GM23338 (cell line): ENCODE measurements at regions not wholly inside any gene's neighbourhood (a gene's known extent, or its start where the extent isn't known, plus 50 kb on each side); places are given as distances from the start of the nearest gene placed in this dataset.

Experiments
- ATAC-seq: fragments of 200-7000 bp; cut with Tn5 transposase; 3 replicates; pipeline ENCODE4 v1.9.1; 2020
- DNase-seq: peaks from one replicate; pipeline ENCODE4 v3.0.0-alpha.2; 2015; ENCODE audit warnings: low spot score
- H2AFZ ChIP-seq: fragments of 200-600 bp; sonication (generic); 2 replicates; pipeline ENCODE4 v1.8.0; 2016; ENCODE audit warnings: antibody characterized with exemption, mild to moderate bottlenecking, moderate library complexity
- H3F3A ChIP-seq: fragments of 200-600 bp; sonication (generic); replicated peaks from 2 replicates; pipeline ENCODE4 v1.8.0; 2017; ENCODE audit warnings: antibody characterized with exemption, mixed run types, low read depth
- H3K27ac ChIP-seq: fragments of 200-600 bp; sonication (generic); 2 replicates; pipeline ENCODE4 v1.6.1; 2016; ENCODE audit warnings: low read depth
- H3K27me3 ChIP-seq: fragments of 200-600 bp; sonication (generic); 2 replicates; pipeline ENCODE4 v1.8.0; 2016; ENCODE audit warnings: mild to moderate bottlenecking, mixed run types, moderate library complexity; ENCODE audit not compliant: insufficient read depth
- H3K36me3 ChIP-seq: fragments of 200-600 bp; sonication (generic); 2 replicates; pipeline ENCODE4 v1.8.0; 2016; ENCODE audit warnings: mild to moderate bottlenecking; ENCODE audit not compliant: insufficient read depth
- H3K4me1 ChIP-seq: fragments of 200-600 bp; sonication (generic); 2 replicates; pipeline ENCODE4 v1.8.0; 2016; ENCODE audit warnings: mild to moderate bottlenecking, moderate library complexity; ENCODE audit not compliant: insufficient read depth
- H3K4me2 ChIP-seq: fragments of 200-600 bp; sonication (generic); 2 replicates; pipeline ENCODE4 v1.7.1; 2017; ENCODE audit warnings: mixed run types
- H3K4me3 ChIP-seq: fragments of 200-600 bp; sonication (generic); 2 replicates; pipeline ENCODE4 v1.6.1; 2016; ENCODE audit warnings: mixed run types
- H3K79me2 ChIP-seq: fragments of 200-600 bp; sonication (generic); replicated peaks from 2 replicates; pipeline ENCODE4 v1.8.0; 2017; ENCODE audit warnings: mild to moderate bottlenecking; ENCODE audit not compliant: insufficient read depth
- H3K9me2 ChIP-seq: fragments of 200-600 bp; sonication (generic); 2 replicates; pipeline ENCODE4 v1.8.0; 2017; ENCODE audit not compliant: insufficient read depth
- H4K20me1 ChIP-seq: fragments of 200-600 bp; sonication (generic); replicated peaks from 2 replicates; pipeline ENCODE4 v1.8.0; 2017; ENCODE audit warnings: mild to moderate bottlenecking; ENCODE audit not compliant: insufficient read depth
- H3K27ac Mint-ChIP-seq: 2 replicates; pipeline ENCODE4 v1.8.0; 2020; ENCODE audit warnings: inconsistent platforms, mild to moderate bottlenecking, moderate library complexity, mixed read lengths
- H3K27me3 Mint-ChIP-seq: 3 replicates; pipeline ENCODE4 v1.8.0; 2022; ENCODE audit warnings: low read depth, mild to moderate bottlenecking, moderate library complexity, mixed read lengths, inconsistent platforms; ENCODE audit not compliant: insufficient read depth, poor library complexity
- H3K36me3 Mint-ChIP-seq: 3 replicates; pipeline ENCODE4 v1.8.0; 2021; ENCODE audit warnings: low read depth, mild to moderate bottlenecking, inconsistent platforms, moderate library complexity, mixed read lengths
- H3K4me1 Mint-ChIP-seq: 3 replicates; pipeline ENCODE4 v1.8.0; 2020; ENCODE audit warnings: mild to moderate bottlenecking, inconsistent platforms, mixed read lengths
- H3K4me3 Mint-ChIP-seq: 3 replicates; pipeline ENCODE4 v1.8.0; 2021; ENCODE audit warnings: moderate library complexity, mild to moderate bottlenecking, inconsistent platforms, mixed read lengths
- H3K9me3 Mint-ChIP-seq: 3 replicates; pipeline ENCODE4 v1.8.0; 2020; ENCODE audit warnings: moderate library complexity, mild to moderate bottlenecking, inconsistent platforms, mixed read lengths
- CREB1 ChIP-seq: fragments of 250-450 bp; sonication (Bioruptor Pico); IDR thresholded peaks from 2 replicates; pipeline ENCODE4 v1.5.0; 2020; ENCODE audit warnings: low read depth, mild to moderate bottlenecking, moderate library complexity
- EZH2phosphoT487 ChIP-seq: fragments of 200-600 bp; sonication (generic); IDR thresholded peaks from one replicate; pipeline ENCODE4 v1.8.1; 2018; ENCODE audit warnings: antibody characterized with exemption; ENCODE audit not compliant: unreplicated experiment
- POLR2AphosphoS5 ChIP-seq: IDR thresholded peaks from 2 replicates; pipeline ENCODE4 v1.6.1; 2016; ENCODE audit warnings: antibody characterized with exemption, low read depth
- ZNF331 ChIP-seq: fragments of 250-450 bp; sonication (Bioruptor Pico); IDR thresholded peaks from 2 replicates; pipeline ENCODE4 v1.5.0; 2020; ENCODE audit warnings: low read depth, mild to moderate bottlenecking, moderate library complexity
- TF ChIP-seq, protein P1 (sequence below): IDR thresholded peaks from 2 replicates; pipeline ENCODE4 v1.6.1; 2016; ENCODE audit warnings: antibody characterized with exemption
- TF ChIP-seq, protein P2 (sequence below), 2 experiments: fragments of 200-600 bp in 1 of 2; sonication (generic) in 1 of 2; conservative IDR thresholded peaks; 2 replicates each; pipeline versions ENCODE4 v1.5.1 to v1.6.1; 2016 to 2017; ENCODE audit warnings: antibody characterized with exemption in 2 of 2, low read depth in 2 of 2, mild to moderate bottlenecking in 2 of 2, moderate library complexity in 1 of 2
- TF ChIP-seq, protein P3 (sequence below): IDR thresholded peaks from one replicate; pipeline ENCODE4 v1.6.1; 2018; ENCODE audit warnings: antibody characterized with exemption; ENCODE audit not compliant: unreplicated experiment

DNA sequence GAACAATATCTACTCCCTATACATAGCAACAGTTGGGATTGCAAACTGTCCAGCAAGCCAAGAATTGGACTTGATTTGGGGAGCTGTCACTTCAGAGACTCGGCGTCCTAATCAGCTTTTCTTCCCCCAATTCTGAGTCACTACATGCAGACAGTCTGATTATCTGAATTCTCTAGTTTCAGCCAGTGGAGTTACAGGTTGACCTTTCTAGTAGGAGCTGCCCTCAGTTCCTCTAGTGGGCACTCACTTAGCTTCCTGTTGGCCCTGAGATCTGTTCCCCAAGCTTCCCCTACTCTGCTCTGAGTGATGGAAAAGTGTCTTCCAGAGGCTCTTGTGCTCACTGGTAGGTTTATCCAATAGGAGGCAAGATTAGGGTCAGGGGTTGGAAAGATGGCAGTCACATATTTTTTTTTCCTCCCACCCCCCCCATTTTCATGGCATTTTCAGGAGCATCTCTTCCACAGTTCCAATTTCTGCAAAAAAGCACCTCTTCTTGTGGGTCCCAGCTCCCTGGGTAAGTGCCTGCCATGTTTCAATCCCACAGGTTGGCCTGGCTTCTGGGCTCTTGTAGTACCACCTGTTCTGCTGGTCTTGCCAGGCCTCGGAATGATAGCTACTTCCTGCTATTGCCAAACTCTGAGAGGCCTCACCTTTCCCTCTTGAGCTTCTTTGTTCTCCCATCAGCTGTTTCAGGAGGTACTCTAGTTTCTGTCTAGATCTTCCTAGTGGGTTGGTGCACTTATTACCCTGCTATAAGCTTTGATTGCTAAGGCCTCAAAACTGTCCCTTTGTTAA lies 182.2 kb downstream of the RAP2B start:
- no peaks in the 10 kb centered on the region for H3K9me2 ChIP-seq
- H3K4me3 ChIP-seq = no peak overlapping the region
- Mint-ChIP-seq H3K4me1 (peaks cover 18% of the 10 kb centered on the region), H3K36me3 (peaks cover 41% of the 10 kb centered on the region), H3K9me3 (peaks cover 51% of the 10 kb centered on the region), H3K27me3 (peaks cover 20% of the 10 kb centered on the region), H3K27ac (no peak overlapping the region), H3K4me3 (no peak overlapping the region)
- H3K36me3 ChIP-seq = no peaks in the 10 kb centered on the region; the same call in 1 of the 2 replicates
- H3K4me2 ChIP-seq = no peak overlapping the region
- no peak for DNase-seq
- H2AFZ ChIP-seq = no peak overlapping the region
- peaks cover 6% of the 10 kb centered on the region for H3K4me1 ChIP-seq
- peaks cover 25% of the 10 kb centered on the region for H3K27me3 ChIP-seq
- TF ChIP-seq, protein P1, sequence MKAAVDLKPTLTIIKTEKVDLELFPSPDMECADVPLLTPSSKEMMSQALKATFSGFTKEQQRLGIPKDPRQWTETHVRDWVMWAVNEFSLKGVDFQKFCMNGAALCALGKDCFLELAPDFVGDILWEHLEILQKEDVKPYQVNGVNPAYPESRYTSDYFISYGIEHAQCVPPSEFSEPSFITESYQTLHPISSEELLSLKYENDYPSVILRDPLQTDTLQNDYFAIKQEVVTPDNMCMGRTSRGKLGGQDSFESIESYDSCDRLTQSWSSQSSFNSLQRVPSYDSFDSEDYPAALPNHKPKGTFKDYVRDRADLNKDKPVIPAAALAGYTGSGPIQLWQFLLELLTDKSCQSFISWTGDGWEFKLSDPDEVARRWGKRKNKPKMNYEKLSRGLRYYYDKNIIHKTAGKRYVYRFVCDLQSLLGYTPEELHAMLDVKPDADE = no peak
- TF ChIP-seq EZH2phosphoT487 = no peak
- no peak for TF ChIP-seq ZNF331 (CRISPR knock-in tag)
- TF ChIP-seq CREB1 = no peak
- TF ChIP-seq, protein P2, sequence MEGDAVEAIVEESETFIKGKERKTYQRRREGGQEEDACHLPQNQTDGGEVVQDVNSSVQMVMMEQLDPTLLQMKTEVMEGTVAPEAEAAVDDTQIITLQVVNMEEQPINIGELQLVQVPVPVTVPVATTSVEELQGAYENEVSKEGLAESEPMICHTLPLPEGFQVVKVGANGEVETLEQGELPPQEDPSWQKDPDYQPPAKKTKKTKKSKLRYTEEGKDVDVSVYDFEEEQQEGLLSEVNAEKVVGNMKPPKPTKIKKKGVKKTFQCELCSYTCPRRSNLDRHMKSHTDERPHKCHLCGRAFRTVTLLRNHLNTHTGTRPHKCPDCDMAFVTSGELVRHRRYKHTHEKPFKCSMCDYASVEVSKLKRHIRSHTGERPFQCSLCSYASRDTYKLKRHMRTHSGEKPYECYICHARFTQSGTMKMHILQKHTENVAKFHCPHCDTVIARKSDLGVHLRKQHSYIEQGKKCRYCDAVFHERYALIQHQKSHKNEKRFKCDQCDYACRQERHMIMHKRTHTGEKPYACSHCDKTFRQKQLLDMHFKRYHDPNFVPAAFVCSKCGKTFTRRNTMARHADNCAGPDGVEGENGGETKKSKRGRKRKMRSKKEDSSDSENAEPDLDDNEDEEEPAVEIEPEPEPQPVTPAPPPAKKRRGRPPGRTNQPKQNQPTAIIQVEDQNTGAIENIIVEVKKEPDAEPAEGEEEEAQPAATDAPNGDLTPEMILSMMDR (conservative IDR thresholded peaks at IDR 0.05; ENCODE audit: low read depth in 2 of 2) = no peak
- H3K27ac ChIP-seq = no peak overlapping the region
- no peaks in the 10 kb centered on the region for H3K79me2 ChIP-seq
- no peaks in the 10 kb centered on the region for H4K20me1 ChIP-seq
- no peak for ATAC-seq
- H3F3A ChIP-seq = no peaks in the 10 kb centered on the region

DNA sequence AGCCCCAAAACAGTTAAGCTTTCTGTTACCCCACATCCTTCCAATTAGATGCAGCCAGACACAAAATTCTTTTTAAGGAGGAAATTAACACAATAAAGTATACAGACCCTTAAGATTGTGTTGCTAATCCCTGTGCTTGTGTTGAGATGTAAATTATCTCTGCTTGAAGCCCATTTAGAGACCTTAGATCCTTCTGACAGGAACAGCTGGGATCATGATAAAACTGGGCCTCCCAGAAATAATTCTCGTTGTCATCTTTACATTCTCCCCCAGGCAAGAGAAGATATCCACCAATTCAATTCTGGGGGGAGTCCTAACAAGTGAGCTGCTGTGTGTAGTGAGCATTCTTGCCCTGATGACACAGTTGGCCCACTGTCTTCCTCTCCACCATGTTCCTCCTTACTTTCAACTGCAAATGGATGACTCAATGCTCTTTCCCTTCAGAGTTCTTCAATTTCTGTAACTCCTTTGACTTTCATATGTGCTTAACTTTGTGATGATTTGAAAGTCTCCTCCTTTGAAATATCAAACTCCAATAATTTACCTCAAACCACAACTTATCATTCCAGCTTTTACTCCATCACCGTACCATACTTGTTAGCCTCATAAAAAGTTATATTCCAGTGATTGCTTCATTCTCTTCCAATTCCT lies 186.6 kb downstream of the RAP2B start:
- peak; percentile 72 for DNase-seq
- Mint-ChIP-seq H3K36me3 (peaks cover 32% of the 10 kb centered on the region), H3K27me3 (peaks cover 27% of the 10 kb centered on the region), H3K9me3 (peaks cover 34% of the 10 kb centered on the region), H3K4me3 (no peak overlapping the region), H3K4me1 (peaks cover 24% of the 10 kb centered on the region), H3K27ac (no peak overlapping the region)
- H3K27me3 ChIP-seq = peaks cover 49% of the 10 kb centered on the region
- no peak overlapping the region for H3K27ac ChIP-seq
- H3K4me3 ChIP-seq = no peak overlapping the region
- H3K9me2 ChIP-seq = 0 out of 2 replicates have a peak, but pooled peaks cover 2% of the 10 kb centered on the region
- H4K20me1 ChIP-seq = no peaks in the 10 kb centered on the region
- H2AFZ ChIP-seq = no peak overlapping the region
- no peaks in the 10 kb centered on the region for H3K79me2 ChIP-seq
- ATAC-seq = peak; percentile 95
- H3K4me1 ChIP-seq = peaks cover 12% of the 10 kb centered on the region
- H3K36me3 ChIP-seq = no peaks in the 10 kb centered on the region; the same call in 1 of the 2 replicates
- peak overlapping the region; percentile 27 for H3K4me2 ChIP-seq
- H3F3A ChIP-seq = no peaks in the 10 kb centered on the region
- TF ChIP-seq, protein P3, sequence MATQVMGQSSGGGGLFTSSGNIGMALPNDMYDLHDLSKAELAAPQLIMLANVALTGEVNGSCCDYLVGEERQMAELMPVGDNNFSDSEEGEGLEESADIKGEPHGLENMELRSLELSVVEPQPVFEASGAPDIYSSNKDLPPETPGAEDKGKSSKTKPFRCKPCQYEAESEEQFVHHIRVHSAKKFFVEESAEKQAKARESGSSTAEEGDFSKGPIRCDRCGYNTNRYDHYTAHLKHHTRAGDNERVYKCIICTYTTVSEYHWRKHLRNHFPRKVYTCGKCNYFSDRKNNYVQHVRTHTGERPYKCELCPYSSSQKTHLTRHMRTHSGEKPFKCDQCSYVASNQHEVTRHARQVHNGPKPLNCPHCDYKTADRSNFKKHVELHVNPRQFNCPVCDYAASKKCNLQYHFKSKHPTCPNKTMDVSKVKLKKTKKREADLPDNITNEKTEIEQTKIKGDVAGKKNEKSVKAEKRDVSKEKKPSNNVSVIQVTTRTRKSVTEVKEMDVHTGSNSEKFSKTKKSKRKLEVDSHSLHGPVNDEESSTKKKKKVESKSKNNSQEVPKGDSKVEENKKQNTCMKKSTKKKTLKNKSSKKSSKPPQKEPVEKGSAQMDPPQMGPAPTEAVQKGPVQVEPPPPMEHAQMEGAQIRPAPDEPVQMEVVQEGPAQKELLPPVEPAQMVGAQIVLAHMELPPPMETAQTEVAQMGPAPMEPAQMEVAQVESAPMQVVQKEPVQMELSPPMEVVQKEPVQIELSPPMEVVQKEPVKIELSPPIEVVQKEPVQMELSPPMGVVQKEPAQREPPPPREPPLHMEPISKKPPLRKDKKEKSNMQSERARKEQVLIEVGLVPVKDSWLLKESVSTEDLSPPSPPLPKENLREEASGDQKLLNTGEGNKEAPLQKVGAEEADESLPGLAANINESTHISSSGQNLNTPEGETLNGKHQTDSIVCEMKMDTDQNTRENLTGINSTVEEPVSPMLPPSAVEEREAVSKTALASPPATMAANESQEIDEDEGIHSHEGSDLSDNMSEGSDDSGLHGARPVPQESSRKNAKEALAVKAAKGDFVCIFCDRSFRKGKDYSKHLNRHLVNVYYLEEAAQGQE = no peak
- peak; percentile 62 for TF ChIP-seq POLR2AphosphoS5
- no peak for TF ChIP-seq ZNF331 (CRISPR knock-in tag)
